HCT116 (cell line): ENCODE measurements at regions not wholly inside any gene's neighbourhood (a gene's known extent, or its start where the extent isn't known, plus 50 kb on each side); places are given as distances from the start of the nearest gene placed in this dataset.

Experiments
- ATAC-seq: fragments of 200-7000 bp; cut with Tn5 transposase; 2 replicates; pipeline ENCODE4 v1.9.1; 2020; ENCODE audit warnings: mild to moderate bottlenecking, moderate library complexity
- BruUV-seq: library from RNA; stranded (reverse); fragments of 400-500 nt; replicated peaks from 2 replicates; lab custom pipeline; 2021; lab: Mats Ljungman, UMichigan
- CTCF ChIA-PET: fragments of 300-600 bp; sonication (Branson Sonifier 250); formaldehyde crosslinking; loops from one replicate; lab custom pipeline; 2021; ENCODE audit warnings: antibody characterized with exemption; lab: Charles Lee
- POLR2A ChIA-PET: fragments of 300-600, 350-600 bp; sonication (Branson Sonifier 250); formaldehyde crosslinking; loops from one replicate; lab custom pipeline; 2021; ENCODE audit warnings: antibody characterized with exemption; lab: Charles Lee
- RAD21 ChIA-PET, 2 experiments: fragments of 300-600 bp; sonication (Branson Sonifier 250); formaldehyde crosslinking; loops; one replicate each; lab custom pipeline; 2023; ENCODE audit warnings: low total read pairs in 2 of 2; ENCODE audit not compliant: uncharacterized antibody in 2 of 2, unreplicated experiment in 2 of 2, low non-redundant PET in 1 of 2; lab: Charles Lee
- DNase-seq: peaks from one replicate; pipeline ENCODE4 v3.0.0-alpha.2; 2010; ENCODE audit warnings: low read depth, low spot score
- H2AFZ ChIP-seq: fragments of 200-600 bp; shearing (Covaris generic), sonication (generic); 2 replicates; pipeline ENCODE4 v1.6.1; 2017; ENCODE audit warnings: low read depth, mixed run types, mixed read lengths, antibody characterized with exemption, low read length; ENCODE audit not compliant: poor library complexity, severe bottlenecking
- H3K27ac ChIP-seq: 2 replicates; pipeline ENCODE4 v1.5.1; 2012; ENCODE audit warnings: low read depth, low read length
- H3K27me3 ChIP-seq: fragments of 200-600 bp; sonication (generic); 2 replicates; pipeline ENCODE4 v1.6.1; 2016; ENCODE audit warnings: mixed run types, low read length, mixed read lengths; ENCODE audit not compliant: insufficient read depth
- H3K36me3 ChIP-seq, 2 experiments: fragments of 200-500 bp in 1 of 2; fragments of 200-600 bp in 1 of 2; sonication (Bioruptor generic) in 1 of 2; sonication (generic) in 1 of 2; 2 replicates each; pipeline versions ENCODE4 v1.5.1 to v1.6.1; 2014 to 2016; ENCODE audit warnings: low read length in 2 of 2, inconsistent platforms in 1 of 2, mixed read lengths in 1 of 2, mixed run types in 1 of 2; ENCODE audit not compliant: insufficient read depth in 2 of 2, control insufficient read depth in 1 of 2
- H3K4me1 ChIP-seq, 2 experiments: fragments of 200-600 bp in 1 of 2; sonication (generic) in 1 of 2; 2 replicates each; pipeline versions ENCODE4 v1.5.1 to v1.6.1; 2012 to 2017; ENCODE audit warnings: low read length in 2 of 2, inconsistent platforms in 1 of 2, mild to moderate bottlenecking in 1 of 2, mixed read lengths in 1 of 2, mixed run types in 1 of 2, moderate library complexity in 1 of 2; ENCODE audit not compliant: insufficient read depth in 2 of 2, control insufficient read depth in 1 of 2
- H3K4me2 ChIP-seq: fragments of 200-600 bp; sonication (generic); 2 replicates; pipeline ENCODE4 v1.6.1; 2017; ENCODE audit warnings: mixed run types, low read length, mixed read lengths
- H3K4me3 ChIP-seq, 2 experiments: fragments of 200-600 bp in 1 of 2; sonication (generic) in 1 of 2; replicated peaks in 1 of 2; 2 replicates each; pipeline ENCODE4 v1.5.1; 2011 to 2016; ENCODE audit warnings: low read length in 2 of 2, control low read depth in 1 of 2, low read depth in 1 of 2, mild to moderate bottlenecking in 1 of 2, mixed read lengths in 1 of 2, mixed run types in 1 of 2
- H3K79me2 ChIP-seq: fragments of 200-600 bp; sonication (generic); 2 replicates; pipeline ENCODE4 v1.6.1; 2017; ENCODE audit warnings: mild to moderate bottlenecking, mixed run types, low read length, moderate library complexity, mixed read lengths; ENCODE audit not compliant: insufficient read depth
- H3K9ac ChIP-seq: fragments of 200-600 bp; sonication (generic); 2 replicates; pipeline ENCODE4 v1.6.1; 2016; ENCODE audit warnings: low read length, mixed read lengths
- H3K9me2 ChIP-seq: fragments of 200-600 bp; sonication (generic), shearing (Covaris generic); 2 replicates; pipeline ENCODE4 v1.6.1; 2017; ENCODE audit warnings: mixed run types, mild to moderate bottlenecking, moderate library complexity; ENCODE audit not compliant: insufficient read depth
- H3K9me3 ChIP-seq, 2 experiments: fragments of 200-500 bp in 1 of 2; fragments of 200-600 bp in 1 of 2; sonication (Bioruptor generic) in 1 of 2; sonication (generic) in 1 of 2; 2 replicates each; pipeline ENCODE4 v1.6.1; 2014 to 2017; ENCODE audit warnings: low read length in 2 of 2, mixed read lengths in 2 of 2, inconsistent platforms in 1 of 2, low read depth in 1 of 2, mild to moderate bottlenecking in 1 of 2, mixed run types in 1 of 2, moderate library complexity in 1 of 2; ENCODE audit not compliant: control insufficient read depth in 1 of 2, insufficient read depth in 1 of 2
- H4K20me1 ChIP-seq: fragments of 200-600 bp; sonication (generic), shearing (Covaris generic); 2 replicates; pipeline ENCODE4 v1.6.1; 2017; ENCODE audit warnings: mixed run types, mild to moderate bottlenecking, moderate library complexity; ENCODE audit not compliant: insufficient read depth
- CBX3 ChIP-seq: IDR thresholded peaks from 2 replicates; pipeline ENCODE4 v1.6.1; 2012; ENCODE audit warnings: low read depth
- CEBPB ChIP-seq: IDR thresholded peaks from 2 replicates; pipeline ENCODE4 v1.6.1; 2012; ENCODE audit warnings: low read depth
- ELF1 ChIP-seq: IDR thresholded peaks from 2 replicates; pipeline ENCODE4 v1.6.1; 2012; ENCODE audit warnings: low read depth, borderline replicate concordance
- EZH2phosphoT487 ChIP-seq: fragments of 200-600 bp; IDR thresholded peaks from 2 replicates; pipeline ENCODE4 v1.6.1; 2018; ENCODE audit warnings: antibody characterized with exemption, borderline replicate concordance
- FOSL1 ChIP-seq: IDR thresholded peaks from 2 replicates; pipeline ENCODE4 v1.6.1; 2012; ENCODE audit warnings: low read depth
- JUND ChIP-seq: IDR thresholded peaks from 2 replicates; pipeline ENCODE4 v1.6.1; 2012
- POLR2A ChIP-seq: IDR thresholded peaks from 2 replicates; pipeline ENCODE4 v1.7.0; 2011; ENCODE audit warnings: borderline replicate concordance; ENCODE audit not compliant: insufficient read depth, insufficient read length; ENCODE audit errors: extremely low read depth
- POLR2AphosphoS5 ChIP-seq: IDR thresholded peaks from 2 replicates; pipeline ENCODE4 v1.6.1; 2011; ENCODE audit warnings: mild to moderate bottlenecking, low read depth, low read length, moderate library complexity
- SIN3A ChIP-seq: IDR thresholded peaks from 2 replicates; pipeline ENCODE4 v1.6.1; 2012; ENCODE audit warnings: low read depth
- SP1 ChIP-seq: IDR thresholded peaks from 2 replicates; pipeline ENCODE4 v1.6.1; 2012; ENCODE audit warnings: low read depth
- SRF ChIP-seq: IDR thresholded peaks from 2 replicates; pipeline ENCODE4 v1.6.1; 2012; ENCODE audit warnings: low read depth
- TCF7L2 ChIP-seq: IDR thresholded peaks from 2 replicates; pipeline ENCODE4 v1.7.0; 2011; ENCODE audit warnings: borderline replicate concordance, inconsistent platforms; ENCODE audit not compliant: insufficient read depth, insufficient read length; ENCODE audit errors: extremely low read depth
- ZFX ChIP-seq: fragments of 450-650 bp; IDR thresholded peaks from 2 replicates; pipeline ENCODE4 v1.6.1; 2017
- ZNF274 ChIP-seq: fragments of 200-500 bp; sonication (Bioruptor generic); IDR thresholded peaks from 2 replicates; pipeline ENCODE4 v1.6.1; 2014; ENCODE audit warnings: mild to moderate bottlenecking, low read depth, low read length, inconsistent platforms
- intact Hi-C: fragments of 100-400 bp; cut with micrococcal nuclease; formaldehyde crosslinking; loops from 2 replicates; pipeline ENCODE4 v1.10.0; 2022
- TF ChIP-seq, protein P1 (sequence below): IDR thresholded peaks from 2 replicates; pipeline ENCODE4 v1.6.1; 2012
- TF ChIP-seq, protein P2 (sequence below): IDR thresholded peaks from 2 replicates; pipeline ENCODE4 v1.6.1; 2012; ENCODE audit warnings: low read depth
- TF ChIP-seq, protein P3 (sequence below), 3 experiments: fragments of 200-600 bp in 1 of 3; sonication (generic) in 1 of 3; IDR thresholded peaks in 2 of 3; conservative IDR thresholded peaks in 1 of 3; 2 replicates each; pipeline ENCODE4 v1.5.1; 2012 to 2017; ENCODE audit warnings: low read depth in 2 of 3, low read length in 2 of 3, antibody characterized with exemption in 1 of 3, borderline replicate concordance in 1 of 3, control low read depth in 1 of 3, mild to moderate bottlenecking in 1 of 3, mixed read lengths in 1 of 3, mixed run types in 1 of 3, moderate library complexity in 1 of 3; ENCODE audit not compliant: insufficient read depth in 1 of 3

DNA sequence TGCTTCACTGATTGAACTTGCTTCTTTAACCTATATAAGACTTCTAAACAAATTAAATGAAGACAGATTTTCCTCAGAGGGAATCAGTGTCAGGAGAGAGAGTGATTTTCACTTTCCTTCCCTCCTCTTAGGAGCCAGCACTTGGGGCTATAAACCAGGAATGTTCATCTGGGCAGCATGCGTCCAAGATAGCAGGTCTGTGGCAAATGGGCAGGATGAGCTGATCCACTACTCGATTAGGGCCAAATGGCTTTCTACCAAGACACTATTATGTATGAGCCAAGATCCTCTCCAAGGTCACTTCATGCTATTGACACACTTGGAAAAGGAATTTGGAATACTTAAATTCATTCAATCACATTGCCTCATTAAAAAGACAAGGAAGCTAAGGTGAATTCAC lies 203.9 kb upstream of the GRID2 start (continued):
- TF ChIP-seq, protein P1, sequence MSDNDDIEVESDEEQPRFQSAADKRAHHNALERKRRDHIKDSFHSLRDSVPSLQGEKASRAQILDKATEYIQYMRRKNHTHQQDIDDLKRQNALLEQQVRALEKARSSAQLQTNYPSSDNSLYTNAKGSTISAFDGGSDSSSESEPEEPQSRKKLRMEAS: no peak
- TF ChIP-seq SP1 (no peak), ZFX (no peak)

DNA sequence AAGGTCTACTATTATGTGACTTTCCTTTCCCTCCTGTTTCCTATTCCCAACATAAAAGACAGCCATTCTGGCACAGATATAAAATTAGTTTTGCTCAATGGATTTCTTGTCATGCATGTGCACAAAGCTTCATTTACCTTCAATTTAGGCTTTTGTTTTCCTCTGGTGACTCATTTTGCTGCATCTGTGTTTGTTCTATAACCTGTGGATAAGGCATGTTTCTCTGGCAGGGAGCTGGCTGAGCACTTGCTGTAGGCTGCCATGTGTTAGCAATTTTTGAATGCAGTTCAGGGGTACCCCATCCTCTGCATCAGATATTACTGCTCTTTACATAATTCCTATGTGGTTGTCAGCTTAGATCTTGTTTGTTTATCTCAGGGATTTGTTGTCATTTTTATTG lies 202.8 kb upstream of the GRID2 start:
- ChIA-PET RAD21 (no interaction called here), POLR2A (no interaction called here)
- Histone ChIP-seq H3K9ac (no peak overlapping the region), H2AFZ (no peak overlapping the region), H3K4me1 (no peaks in the 10 kb centered on the region), H3K9me3 (no peaks in the 10 kb centered on the region), H3K9me2 (no peaks in the 10 kb centered on the region), H3K4me2 (no peak overlapping the region), H3K27me3 (no peaks in the 10 kb centered on the region), H3K79me2 (no peaks in the 10 kb centered on the region), H4K20me1 (no peaks in the 10 kb centered on the region)
- intact Hi-C loops: no loop called here
- DNase-seq: no peak
- BruUV-seq: no TSS peak
- TF ChIP-seq POLR2A (no peak), ELF1 (no peak), POLR2AphosphoS5 (no peak), TCF7L2 (no peak), FOSL1 (no peak), CEBPB (no peak), JUND (no peak), SIN3A (no peak), ZNF274 (no peak), SRF (no peak), CBX3 (no peak), EZH2phosphoT487 (no peak)
- TF ChIP-seq, protein P2, sequence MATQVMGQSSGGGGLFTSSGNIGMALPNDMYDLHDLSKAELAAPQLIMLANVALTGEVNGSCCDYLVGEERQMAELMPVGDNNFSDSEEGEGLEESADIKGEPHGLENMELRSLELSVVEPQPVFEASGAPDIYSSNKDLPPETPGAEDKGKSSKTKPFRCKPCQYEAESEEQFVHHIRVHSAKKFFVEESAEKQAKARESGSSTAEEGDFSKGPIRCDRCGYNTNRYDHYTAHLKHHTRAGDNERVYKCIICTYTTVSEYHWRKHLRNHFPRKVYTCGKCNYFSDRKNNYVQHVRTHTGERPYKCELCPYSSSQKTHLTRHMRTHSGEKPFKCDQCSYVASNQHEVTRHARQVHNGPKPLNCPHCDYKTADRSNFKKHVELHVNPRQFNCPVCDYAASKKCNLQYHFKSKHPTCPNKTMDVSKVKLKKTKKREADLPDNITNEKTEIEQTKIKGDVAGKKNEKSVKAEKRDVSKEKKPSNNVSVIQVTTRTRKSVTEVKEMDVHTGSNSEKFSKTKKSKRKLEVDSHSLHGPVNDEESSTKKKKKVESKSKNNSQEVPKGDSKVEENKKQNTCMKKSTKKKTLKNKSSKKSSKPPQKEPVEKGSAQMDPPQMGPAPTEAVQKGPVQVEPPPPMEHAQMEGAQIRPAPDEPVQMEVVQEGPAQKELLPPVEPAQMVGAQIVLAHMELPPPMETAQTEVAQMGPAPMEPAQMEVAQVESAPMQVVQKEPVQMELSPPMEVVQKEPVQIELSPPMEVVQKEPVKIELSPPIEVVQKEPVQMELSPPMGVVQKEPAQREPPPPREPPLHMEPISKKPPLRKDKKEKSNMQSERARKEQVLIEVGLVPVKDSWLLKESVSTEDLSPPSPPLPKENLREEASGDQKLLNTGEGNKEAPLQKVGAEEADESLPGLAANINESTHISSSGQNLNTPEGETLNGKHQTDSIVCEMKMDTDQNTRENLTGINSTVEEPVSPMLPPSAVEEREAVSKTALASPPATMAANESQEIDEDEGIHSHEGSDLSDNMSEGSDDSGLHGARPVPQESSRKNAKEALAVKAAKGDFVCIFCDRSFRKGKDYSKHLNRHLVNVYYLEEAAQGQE: no peak
- TF ChIP-seq, protein P3, sequence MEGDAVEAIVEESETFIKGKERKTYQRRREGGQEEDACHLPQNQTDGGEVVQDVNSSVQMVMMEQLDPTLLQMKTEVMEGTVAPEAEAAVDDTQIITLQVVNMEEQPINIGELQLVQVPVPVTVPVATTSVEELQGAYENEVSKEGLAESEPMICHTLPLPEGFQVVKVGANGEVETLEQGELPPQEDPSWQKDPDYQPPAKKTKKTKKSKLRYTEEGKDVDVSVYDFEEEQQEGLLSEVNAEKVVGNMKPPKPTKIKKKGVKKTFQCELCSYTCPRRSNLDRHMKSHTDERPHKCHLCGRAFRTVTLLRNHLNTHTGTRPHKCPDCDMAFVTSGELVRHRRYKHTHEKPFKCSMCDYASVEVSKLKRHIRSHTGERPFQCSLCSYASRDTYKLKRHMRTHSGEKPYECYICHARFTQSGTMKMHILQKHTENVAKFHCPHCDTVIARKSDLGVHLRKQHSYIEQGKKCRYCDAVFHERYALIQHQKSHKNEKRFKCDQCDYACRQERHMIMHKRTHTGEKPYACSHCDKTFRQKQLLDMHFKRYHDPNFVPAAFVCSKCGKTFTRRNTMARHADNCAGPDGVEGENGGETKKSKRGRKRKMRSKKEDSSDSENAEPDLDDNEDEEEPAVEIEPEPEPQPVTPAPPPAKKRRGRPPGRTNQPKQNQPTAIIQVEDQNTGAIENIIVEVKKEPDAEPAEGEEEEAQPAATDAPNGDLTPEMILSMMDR (IDR thresholded peaks at IDR 0.05 in 2 of 3, conservative IDR thresholded peaks at IDR 0.05 in 1 of 3; ENCODE audit: borderline replicate concordance in 1 of 3, insufficient read depth in 1 of 3, low read depth in 2 of 3, low read length in 2 of 3): no peak
- TF ChIP-seq, all 23 proteins: peak for 0
- no peak overlapping the region for H3K27ac ChIP-seq
- H3K36me3 ChIP-seq: no peaks in the 10 kb centered on the region
- no peak overlapping the region for H3K4me3 ChIP-seq
- no peak for ATAC-seq
- CTCF ChIA-PET: no interaction called here
